Posterior cingulate gyrus (tissue), 11 donors: ENCODE measurements at regions not wholly inside any gene's neighbourhood (a gene's known extent, or its start where the extent isn't known, plus 50 kb on each side); places are given as distances from the start of the nearest gene placed in this dataset.
A peak's percentile ranks its signal among the peaks of the same experiment; 100 is the strongest.

Experiments used
- DNase-seq, 10 donors: peaks; one replicate each; pipeline versions ENCODE4 v3.0.0 to v3.0.0-alpha.2; 2020 to 2021; ENCODE audit warnings: mixed read lengths in 3 of 10
- intact Hi-C: fragments of 100-400 bp; cut with DNase I; formaldehyde crosslinking; loops from one replicate; pipeline ENCODE4 v1.15.1; 2023

- intact Hi-C loops, result no loop called here
- no peak for DNase-seq
These were observed 84.4 kb upstream of the KCNMB2 start for GRCh38 chr3:178451799-178452198.

GRCh38 chr3:178454726-178455125 lies 81.5 kb upstream of the KCNMB2 start:
- intact Hi-C loops, result no loop called here
- peak in 4 of 10 donors; percentile 17 to 72 (median 40) for DNase-seq

GRCh38 chr3:178455226-178455625 lies 81.0 kb upstream of the KCNMB2 start:
- no peak for DNase-seq
- intact Hi-C loops, result no loop called here

- intact Hi-C loops, result no loop called here
- DNase-seq, result no peak
These were observed 80.3 kb upstream of the KCNMB2 start for GRCh38 chr3:178455946-178456345.

- intact Hi-C loops, result no loop called here
- no peak for DNase-seq
These were observed 79.5 kb upstream of the KCNMB2 start for GRCh38 chr3:178456621-178457285.

- no peak for DNase-seq
- intact Hi-C loops, result no loop called here
These were observed 78.7 kb upstream of the KCNMB2 start for GRCh38 chr3:178457511-178457910.

GRCh38 chr3:178458313-178459037 lies 77.8 kb upstream of the KCNMB2 start:
- intact Hi-C loops, result no loop called here
- DNase-seq, result no peak

GRCh38 chr3:178459038-178459410 lies 77.2 kb upstream of the KCNMB2 start:
- intact Hi-C loops, result no loop called here

GRCh38 chr3:178465260-178466180 lies 70.7 kb upstream of the KCNMB2 start:
- intact Hi-C loops, result no loop called here

More at GRCh38 chr3:178459038-178459410, 77.2 kb upstream of the KCNMB2 start:
- DNase-seq, result no peak

GRCh38 chr3:178472941-178473340 lies 63.3 kb upstream of the KCNMB2 start:
- no peak for DNase-seq
- intact Hi-C loops, result no loop called here

More at GRCh38 chr3:178465260-178466180, 70.7 kb upstream of the KCNMB2 start:
- no peak for DNase-seq

- no peak for DNase-seq
- intact Hi-C loops, result no loop called here
These were observed 61.7 kb upstream of the KCNMB2 start for GRCh38 chr3:178474526-178474925.

- intact Hi-C loops, result no loop called here
- DNase-seq, result no peak
These were observed 61.2 kb upstream of the KCNMB2 start for GRCh38 chr3:178475062-178475461.

GRCh38 chr3:178476886-178477285 lies 59.4 kb upstream of the KCNMB2 start:
- intact Hi-C loops, result no loop called here
- DNase-seq, result no peak

GRCh38 chr3:178479446-178479845 lies 56.8 kb upstream of the KCNMB2 start:
- intact Hi-C loops, result no loop called here
- no peak for DNase-seq

- peak in 1 of 10 donors; percentile 6 for DNase-seq
- intact Hi-C loops, result no loop called here
These were observed 56.4 kb upstream of the KCNMB2 start for GRCh38 chr3:178479860-178480259.

GRCh38 chr3:178480274-178480673 lies 56.0 kb upstream of the KCNMB2 start:
- intact Hi-C loops, result no loop called here
- no peak for DNase-seq

GRCh38 chr3:178480795-178481194 lies 55.4 kb upstream of the KCNMB2 start:
- intact Hi-C loops, result no loop called here
- DNase-seq, result no peak

GRCh38 chr3:178482981-178483380 lies 53.3 kb upstream of the KCNMB2 start:
- intact Hi-C loops, result no loop called here
- no peak for DNase-seq

- DNase-seq, result no peak
- intact Hi-C loops, result no loop called here
These were observed 52.5 kb upstream of the KCNMB2 start for GRCh38 chr3:178483704-178484103.

- intact Hi-C loops, result no loop called here
- DNase-seq, result peak in 3 of 10 donors; percentile 8 to 71 (median 27)
These were observed 50.5 kb upstream of the KCNMB2 start for GRCh38 chr3:178485756-178486155.
